Fibroblast of pulmonary artery (primary cell): ENCODE measurements at regions not wholly inside any gene's neighbourhood (a gene's known extent, or its start where the extent isn't known, plus 50 kb on each side); places are given as distances from the start of the nearest gene placed in this dataset.

Experiments used
- DNase-seq: peaks from one replicate; pipeline ENCODE4 v3.0.0-alpha.2; 2010; ENCODE audit warnings: low read depth
- H3K4me3 ChIP-seq: replicated peaks from 2 replicates; pipeline ENCODE4 v1.5.1; 2011; ENCODE audit warnings: low read depth, mild to moderate bottlenecking, control low read depth, low read length, moderate library complexity
- TF ChIP-seq, protein P1 (sequence below): IDR thresholded peaks from 2 replicates; pipeline ENCODE4 v1.5.1; 2011; ENCODE audit warnings: mild to moderate bottlenecking, control low read depth, low read length, inconsistent platforms; ENCODE audit errors: missing control alignments

DNA sequence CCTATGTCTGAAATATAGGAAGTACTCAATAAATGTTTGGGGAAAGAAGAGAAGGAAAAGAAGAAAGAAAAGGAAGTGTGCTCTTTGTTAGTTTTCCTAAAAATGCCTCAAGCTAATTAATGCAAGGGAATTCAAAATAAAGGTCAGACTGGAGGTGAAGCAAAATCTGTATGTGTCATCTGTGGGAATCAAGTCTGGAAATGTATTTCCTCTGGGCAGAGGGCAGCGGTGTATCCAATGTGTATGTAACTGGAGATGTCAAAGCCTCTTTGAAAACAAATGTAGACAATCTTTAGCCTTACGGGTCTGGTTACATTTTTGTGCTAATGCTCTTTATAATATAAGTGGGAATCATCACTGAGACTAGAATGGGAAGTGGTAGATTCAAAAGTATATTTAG lies 471.4 kb downstream of the MAN2A1 start:
- TF ChIP-seq, protein P1, sequence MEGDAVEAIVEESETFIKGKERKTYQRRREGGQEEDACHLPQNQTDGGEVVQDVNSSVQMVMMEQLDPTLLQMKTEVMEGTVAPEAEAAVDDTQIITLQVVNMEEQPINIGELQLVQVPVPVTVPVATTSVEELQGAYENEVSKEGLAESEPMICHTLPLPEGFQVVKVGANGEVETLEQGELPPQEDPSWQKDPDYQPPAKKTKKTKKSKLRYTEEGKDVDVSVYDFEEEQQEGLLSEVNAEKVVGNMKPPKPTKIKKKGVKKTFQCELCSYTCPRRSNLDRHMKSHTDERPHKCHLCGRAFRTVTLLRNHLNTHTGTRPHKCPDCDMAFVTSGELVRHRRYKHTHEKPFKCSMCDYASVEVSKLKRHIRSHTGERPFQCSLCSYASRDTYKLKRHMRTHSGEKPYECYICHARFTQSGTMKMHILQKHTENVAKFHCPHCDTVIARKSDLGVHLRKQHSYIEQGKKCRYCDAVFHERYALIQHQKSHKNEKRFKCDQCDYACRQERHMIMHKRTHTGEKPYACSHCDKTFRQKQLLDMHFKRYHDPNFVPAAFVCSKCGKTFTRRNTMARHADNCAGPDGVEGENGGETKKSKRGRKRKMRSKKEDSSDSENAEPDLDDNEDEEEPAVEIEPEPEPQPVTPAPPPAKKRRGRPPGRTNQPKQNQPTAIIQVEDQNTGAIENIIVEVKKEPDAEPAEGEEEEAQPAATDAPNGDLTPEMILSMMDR: no peak
- DNase-seq: no peak
- H3K4me3 ChIP-seq: no peak overlapping the region

DNA sequence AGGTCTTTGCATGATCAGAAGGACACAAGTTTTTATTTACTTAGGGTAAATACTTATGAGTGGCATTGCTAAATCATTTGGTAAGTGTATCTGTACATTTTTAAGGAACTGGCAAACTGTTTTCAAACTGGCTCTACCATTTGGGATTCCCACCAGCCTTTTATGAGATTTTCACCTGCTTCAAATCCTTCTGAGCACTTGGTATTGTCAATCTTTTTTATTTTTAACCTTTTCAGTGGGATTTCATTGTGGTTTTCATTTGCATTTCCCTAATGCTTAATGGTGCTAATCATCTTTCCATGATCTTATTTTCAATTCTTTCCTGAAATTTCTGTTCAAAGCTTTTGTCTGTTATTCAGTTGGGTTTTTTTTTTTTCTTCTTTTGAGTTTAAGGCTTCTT lies 475.6 kb downstream of the MAN2A1 start:
- no peak overlapping the region for H3K4me3 ChIP-seq
- no peak for DNase-seq
- TF ChIP-seq, protein P1: no peak

DNA sequence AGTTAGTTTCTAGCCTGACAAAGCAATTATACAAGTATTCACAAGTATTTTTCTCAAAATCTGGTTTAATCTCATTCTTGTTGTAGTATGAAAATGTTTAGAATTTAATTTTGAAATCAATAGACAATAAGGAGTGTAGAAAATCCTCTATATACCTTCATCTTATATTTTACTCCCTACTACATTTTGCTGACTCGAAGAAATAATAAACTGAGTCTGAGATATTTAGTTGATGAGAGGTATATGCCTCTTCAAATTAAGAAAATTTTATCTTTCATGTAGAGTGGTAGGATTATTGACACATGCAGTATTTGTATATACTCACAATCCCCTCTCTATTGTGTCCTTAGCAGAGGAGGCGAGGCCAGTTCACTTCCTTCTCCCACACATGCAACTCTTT lies 477.7 kb downstream of the MAN2A1 start:
- no peak overlapping the region for H3K4me3 ChIP-seq
- no peak for DNase-seq
- TF ChIP-seq, protein P1: no peak

DNA sequence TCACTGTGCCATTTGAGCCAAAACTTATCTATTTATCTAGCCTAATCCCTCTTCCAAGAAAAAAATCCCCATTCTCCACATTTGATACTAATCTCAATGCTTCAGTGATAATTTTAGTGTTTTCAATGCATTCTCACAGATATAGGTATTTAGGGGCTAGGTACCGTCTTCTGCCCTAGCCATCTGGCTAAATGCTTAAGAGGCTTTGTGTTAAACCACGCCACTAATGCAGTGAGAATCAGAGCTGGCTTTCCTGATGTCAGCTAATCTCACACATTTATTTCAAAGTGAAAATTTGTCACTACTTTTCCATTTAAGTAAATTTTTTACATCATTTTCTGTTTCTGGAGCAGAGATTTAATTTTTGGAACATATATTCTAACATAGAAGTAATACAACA lies 479.7 kb downstream of the MAN2A1 start:
- DNase-seq: no peak
- H3K4me3 ChIP-seq: no peak overlapping the region
- TF ChIP-seq, protein P1: no peak

DNA sequence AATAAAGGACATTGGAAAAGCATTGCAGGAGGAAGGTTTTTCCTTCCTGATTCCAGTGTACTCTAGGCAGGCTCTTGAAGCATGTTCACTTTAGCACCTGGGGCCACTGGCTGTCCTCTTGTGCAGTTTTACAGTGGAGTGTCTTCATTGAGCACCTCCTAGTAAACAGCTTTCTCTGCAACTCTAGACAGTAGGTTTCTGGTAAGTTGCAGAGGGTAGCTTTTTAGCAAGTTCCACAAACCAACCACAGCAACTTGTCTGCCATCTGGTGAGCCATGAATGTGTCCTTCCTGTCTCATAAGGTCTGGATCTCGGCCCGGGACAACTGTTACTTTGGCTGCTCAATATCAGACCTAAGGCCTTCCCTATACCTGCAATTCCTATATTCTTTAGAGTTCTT lies 488.0 kb downstream of the MAN2A1 start:
- no peak for DNase-seq
- H3K4me3 ChIP-seq: no peak overlapping the region
- TF ChIP-seq, protein P1: no peak

DNA sequence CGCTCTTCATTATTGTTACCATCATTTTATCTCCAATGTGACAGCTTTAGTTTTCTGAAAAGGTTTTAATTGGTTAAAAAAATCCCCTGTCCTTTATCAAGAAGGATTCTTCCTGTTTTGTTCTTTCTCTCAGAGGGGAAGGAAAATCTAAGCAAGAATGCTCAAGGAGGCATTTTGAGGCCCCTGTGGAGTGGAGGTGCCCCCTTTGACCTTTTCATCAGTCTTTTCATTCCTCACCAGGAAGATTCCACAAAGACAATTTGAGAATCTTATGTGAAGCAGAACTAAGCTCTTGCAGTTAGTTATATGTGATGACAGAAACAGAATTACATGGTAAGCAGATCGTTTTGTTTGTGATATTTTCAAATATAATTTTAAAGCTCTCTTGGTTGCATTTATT lies 489.6 kb downstream of the MAN2A1 start:
- DNase-seq: no peak
- TF ChIP-seq, protein P1: no peak
- H3K4me3 ChIP-seq: no peak overlapping the region

DNA sequence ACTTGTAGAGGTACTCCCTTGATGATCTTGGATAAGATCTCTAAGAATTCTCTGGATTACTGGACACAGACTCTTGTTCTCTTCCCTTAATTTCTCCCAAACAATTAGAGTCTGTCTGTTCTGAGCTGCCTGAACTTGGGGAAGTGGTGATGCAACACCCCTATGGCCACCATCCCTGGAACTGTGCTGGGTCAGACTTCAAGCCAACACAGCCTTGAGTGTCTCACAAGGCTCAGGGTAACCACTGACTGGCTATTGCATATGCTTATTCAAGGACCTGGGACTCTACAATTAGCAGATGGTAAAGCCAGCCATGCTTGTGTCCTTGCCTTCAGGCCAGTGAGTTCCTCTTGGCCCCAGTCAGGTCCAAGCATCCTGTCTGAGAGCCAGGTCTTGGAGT lies 504.5 kb downstream of the MAN2A1 start:
- no peak overlapping the region for H3K4me3 ChIP-seq
- DNase-seq: no peak
- TF ChIP-seq, protein P1: no peak
